ENCODE measurements at regions not wholly inside any gene's neighbourhood (a gene's known extent, or its start where the extent isn't known, plus 50 kb on each side); places are given as distances from the start of the nearest gene placed in this dataset.
"Not testable (repeated sequence)": the region's sequence is repeated elsewhere in the genome, so short reads cannot be mapped to it uniquely, and the experiment has no call there.

- no peak for TF ChIP-seq CTCF (IDR thresholded peaks at IDR 0.05)
These were observed 68.5 kb upstream of the HOXC13 start for GRCh38 chr12:53870117-53870516.

GRCh38 chr12:53871367-53871766 is 67.3 kb upstream of the HOXC13 start:
- Histone ChIP-seq H3K36me3 (no peaks in the 10 kb centered on the region), H3K4me3 (ENCODE audit: low read depth in 1 of 2, low read length in 1 of 2) (no peak overlapping the region), H3K27ac (no peak overlapping the region), H3K4me1 (ENCODE audit: control insufficient read depth in 1 of 2, insufficient read depth in 1 of 2, low read depth in 1 of 2, low read length in 1 of 2) (no peaks in the 10 kb centered on the region), H3K9me3 (no peaks in the 10 kb centered on the region), H3K27me3 (peaks cover 75% of the 10 kb centered on the region)
- no peak for TF ChIP-seq CTCF (IDR thresholded peaks at IDR 0.05)

More at GRCh38 chr12:53870117-53870516, 68.5 kb upstream of the HOXC13 start:
- H3K27me3 ChIP-seq = peaks cover 85% of the 10 kb centered on the region
- H3K4me1 ChIP-seq (ENCODE audit: control insufficient read depth in 1 of 2, insufficient read depth in 1 of 2, low read depth in 1 of 2, low read length in 1 of 2) = no peaks in the 10 kb centered on the region
- no peaks in the 10 kb centered on the region for H3K9me3 ChIP-seq
- no peak overlapping the region for H3K4me3 ChIP-seq (ENCODE audit: low read depth in 1 of 2, low read length in 1 of 2)
- H3K36me3 ChIP-seq = no peaks in the 10 kb centered on the region
- H3K27ac ChIP-seq = no peak overlapping the region

GRCh38 chr12:53872367-53872766 is 66.3 kb upstream of the HOXC13 start:
- no peak for TF ChIP-seq CTCF (IDR thresholded peaks at IDR 0.05)
- no peak overlapping the region for H3K4me3 ChIP-seq (ENCODE audit: low read depth in 1 of 2, low read length in 1 of 2)
- H3K27ac ChIP-seq = no peak overlapping the region
- peaks cover 69% of the 10 kb centered on the region for H3K27me3 ChIP-seq
- no peaks in the 10 kb centered on the region for H3K9me3 ChIP-seq
- H3K4me1 ChIP-seq (ENCODE audit: control insufficient read depth in 1 of 2, insufficient read depth in 1 of 2, low read depth in 1 of 2, low read length in 1 of 2) = no peaks in the 10 kb centered on the region
- H3K36me3 ChIP-seq = no peaks in the 10 kb centered on the region

GRCh38 chr12:53877961-53878360 is 60.7 kb upstream of the HOXC13 start:
- H3K27me3 ChIP-seq = peaks cover 47% of the 10 kb centered on the region
- H3K27ac ChIP-seq; H3K9me3 ChIP-seq; H3K4me3 ChIP-seq (ENCODE audit: low read depth in 1 of 2, low read length in 1 of 2); H3K4me1 ChIP-seq (ENCODE audit: control insufficient read depth in 1 of 2, insufficient read depth in 1 of 2, low read depth in 1 of 2, low read length in 1 of 2); H3K36me3 ChIP-seq: not testable (repeated sequence)

GRCh38 chr12:53887006-53887405 is 51.6 kb upstream of the HOXC13 start:
- Histone ChIP-seq H3K36me3 (no peaks in the 10 kb centered on the region), H3K4me3 (ENCODE audit: low read depth in 1 of 2, low read length in 1 of 2) (no peak overlapping the region), H3K27ac (no peak overlapping the region), H3K27me3 (peaks cover 82% of the 10 kb centered on the region), H3K9me3 (no peaks in the 10 kb centered on the region), H3K4me1 (ENCODE audit: control insufficient read depth in 1 of 2, insufficient read depth in 1 of 2, low read depth in 1 of 2, low read length in 1 of 2) (no peaks in the 10 kb centered on the region)
- TF ChIP-seq CTCF (IDR thresholded peaks at IDR 0.05) = no peak

GRCh38 chr12:53887881-53888280 is 50.8 kb upstream of the HOXC13 start:
- Histone ChIP-seq H3K4me3 (ENCODE audit: low read depth in 1 of 2, low read length in 1 of 2) (no peak overlapping the region), H3K27me3 (peaks cover 84% of the 10 kb centered on the region), H3K27ac (no peak overlapping the region), H3K4me1 (ENCODE audit: control insufficient read depth in 1 of 2, insufficient read depth in 1 of 2, low read depth in 1 of 2, low read length in 1 of 2) (no peaks in the 10 kb centered on the region), H3K36me3 (no peaks in the 10 kb centered on the region), H3K9me3 (no peaks in the 10 kb centered on the region)
- no peak for TF ChIP-seq CTCF (IDR thresholded peaks at IDR 0.05)

Measured in neutrophil (primary cell).